BE2C (cell line): ENCODE measurements at regions not wholly inside any gene's neighbourhood (a gene's known extent, or its start where the extent isn't known, plus 50 kb on each side); places are given as distances from the start of the nearest gene placed in this dataset.
"Not testable (repeated sequence)": the region's sequence is repeated elsewhere in the genome, so short reads cannot be mapped to it uniquely, and the experiment has no call there.

Experiments
- DNase-seq: peaks from one replicate; pipeline ENCODE4 v3.0.0-alpha.2; 2020
- H3K27me3 ChIP-seq: fragments of 250-450 bp; sonication (Bioruptor Pico); 2 replicates; pipeline ENCODE4 v1.5.1; 2020; ENCODE audit warnings: mild to moderate bottlenecking
- H3K36me3 ChIP-seq: fragments of 250-450 bp; sonication (Bioruptor Pico); 2 replicates; pipeline ENCODE4 v1.5.1; 2020; ENCODE audit warnings: mild to moderate bottlenecking
- H3K4me1 ChIP-seq: fragments of 250-450 bp; sonication (Bioruptor Pico); 2 replicates; pipeline ENCODE4 v1.5.1; 2020
- H3K4me3 ChIP-seq: 2 replicates; pipeline ENCODE4 v1.5.1; 2011; ENCODE audit warnings: low read depth, low read length
- H3K9me3 ChIP-seq: fragments of 250-450 bp; sonication (Bioruptor Pico); 2 replicates; pipeline ENCODE4 v1.5.1; 2020
- TF ChIP-seq, protein P1 (sequence below): IDR thresholded peaks from 2 replicates; pipeline ENCODE4 v1.5.1; 2012; ENCODE audit warnings: mild to moderate bottlenecking, low read depth, low read length

DNA sequence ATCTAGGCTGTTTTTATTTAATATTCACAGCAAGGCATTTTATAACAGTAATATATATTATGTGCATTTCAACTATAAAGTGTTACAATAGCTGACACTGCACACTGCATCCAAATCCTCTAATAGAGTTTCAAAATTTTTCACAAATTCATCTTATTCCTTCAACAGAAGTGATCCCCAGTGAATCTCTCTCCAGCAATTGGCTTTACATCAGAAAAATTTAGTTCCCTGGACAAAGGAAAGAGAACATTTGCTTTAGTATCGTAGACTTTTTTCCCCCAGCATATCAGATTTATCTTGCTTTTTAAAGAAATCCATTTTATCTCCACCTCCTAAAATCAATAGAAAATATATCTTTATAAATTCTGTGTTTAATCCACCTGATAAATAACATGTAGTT, 868.6 kb downstream of the TBL1XR1 start:
- no peaks in the 10 kb centered on the region for H3K4me1 ChIP-seq
- no peak overlapping the region for H3K4me3 ChIP-seq
- H3K27me3 ChIP-seq = no peaks in the 10 kb centered on the region
- H3K9me3 ChIP-seq = no peaks in the 10 kb centered on the region
- DNase-seq = no peak
- H3K36me3 ChIP-seq = no peaks in the 10 kb centered on the region
- TF ChIP-seq, protein P1, sequence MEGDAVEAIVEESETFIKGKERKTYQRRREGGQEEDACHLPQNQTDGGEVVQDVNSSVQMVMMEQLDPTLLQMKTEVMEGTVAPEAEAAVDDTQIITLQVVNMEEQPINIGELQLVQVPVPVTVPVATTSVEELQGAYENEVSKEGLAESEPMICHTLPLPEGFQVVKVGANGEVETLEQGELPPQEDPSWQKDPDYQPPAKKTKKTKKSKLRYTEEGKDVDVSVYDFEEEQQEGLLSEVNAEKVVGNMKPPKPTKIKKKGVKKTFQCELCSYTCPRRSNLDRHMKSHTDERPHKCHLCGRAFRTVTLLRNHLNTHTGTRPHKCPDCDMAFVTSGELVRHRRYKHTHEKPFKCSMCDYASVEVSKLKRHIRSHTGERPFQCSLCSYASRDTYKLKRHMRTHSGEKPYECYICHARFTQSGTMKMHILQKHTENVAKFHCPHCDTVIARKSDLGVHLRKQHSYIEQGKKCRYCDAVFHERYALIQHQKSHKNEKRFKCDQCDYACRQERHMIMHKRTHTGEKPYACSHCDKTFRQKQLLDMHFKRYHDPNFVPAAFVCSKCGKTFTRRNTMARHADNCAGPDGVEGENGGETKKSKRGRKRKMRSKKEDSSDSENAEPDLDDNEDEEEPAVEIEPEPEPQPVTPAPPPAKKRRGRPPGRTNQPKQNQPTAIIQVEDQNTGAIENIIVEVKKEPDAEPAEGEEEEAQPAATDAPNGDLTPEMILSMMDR = no peak

DNA sequence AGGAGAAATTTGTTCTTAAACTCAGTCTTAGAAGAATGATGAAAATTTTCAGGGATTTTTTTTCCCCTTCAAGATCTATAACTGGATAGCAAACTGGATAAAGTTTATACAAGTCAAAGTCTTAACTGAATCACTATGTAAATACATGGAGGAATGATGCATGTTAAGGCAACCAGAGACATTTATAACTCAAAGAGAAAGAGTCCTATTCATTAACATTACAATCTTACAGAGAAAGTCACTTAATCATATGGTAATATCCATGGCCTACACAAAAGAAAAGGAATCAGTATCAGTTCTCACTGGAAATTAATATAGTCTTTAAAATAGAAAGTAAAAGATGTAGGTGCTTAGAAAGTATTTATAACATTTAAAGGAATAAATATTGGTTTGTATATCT, 869.1 kb downstream of the TBL1XR1 start:
- Histone ChIP-seq H3K9me3 (no peaks in the 10 kb centered on the region), H3K4me1 (no peaks in the 10 kb centered on the region), H3K36me3 (no peaks in the 10 kb centered on the region), H3K4me3 (no peak overlapping the region), H3K27me3 (no peaks in the 10 kb centered on the region)
- TF ChIP-seq, protein P1 = no peak
- no peak for DNase-seq

DNA sequence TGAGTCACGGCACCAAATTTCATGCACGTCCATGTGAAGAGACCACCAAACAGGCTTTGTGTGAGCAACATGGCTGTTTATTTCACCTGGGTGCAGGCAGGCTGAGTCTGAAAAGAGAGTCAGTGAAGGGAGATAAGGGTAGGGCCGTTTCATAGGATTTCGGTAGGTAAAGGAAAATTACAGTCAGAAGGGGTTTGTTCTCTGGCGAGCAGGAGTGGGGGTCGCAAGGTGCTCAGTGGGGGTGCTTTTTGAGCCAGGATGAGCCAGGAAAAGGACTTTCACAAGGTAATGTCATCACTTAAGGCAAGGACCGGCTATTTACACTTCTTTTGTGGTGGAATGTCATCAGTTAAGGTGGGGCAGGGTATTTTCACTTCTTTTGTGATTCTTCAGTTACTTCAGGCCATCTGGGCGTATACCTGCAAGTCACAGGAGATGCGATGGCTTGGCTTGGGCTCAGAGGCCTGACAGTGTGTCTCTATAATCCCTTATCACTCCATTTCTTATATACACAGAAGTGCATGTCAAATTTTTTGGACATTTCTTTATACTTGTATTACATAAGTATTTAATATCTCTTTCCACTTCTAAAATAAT, 870.3 kb downstream of the TBL1XR1 start:
- not testable (repeated sequence) for H3K36me3 ChIP-seq, DNase-seq, H3K4me3 ChIP-seq, H3K9me3 ChIP-seq, H3K4me1 ChIP-seq, H3K27me3 ChIP-seq

DNA sequence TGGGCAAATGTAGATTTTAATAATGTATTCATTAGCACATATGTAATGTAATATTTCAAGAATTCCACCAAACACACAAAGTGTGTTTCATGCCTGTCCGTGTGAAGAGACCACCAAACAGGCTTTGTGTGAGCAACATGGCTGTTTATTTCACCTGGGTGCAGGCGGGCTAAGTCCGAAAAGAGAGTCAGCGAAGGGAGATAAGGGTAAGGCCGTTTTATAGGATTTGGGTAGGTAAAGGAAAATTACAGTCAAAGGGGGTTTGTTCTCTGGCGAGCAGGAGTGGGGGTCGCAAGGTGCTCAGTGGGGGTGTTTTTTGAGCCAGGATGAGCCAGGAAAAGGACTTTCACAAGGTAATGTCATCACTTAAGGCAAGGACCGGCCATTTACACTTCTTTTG, 875.8 kb downstream of the TBL1XR1 start:
- not testable (repeated sequence) for H3K4me1 ChIP-seq, H3K36me3 ChIP-seq, H3K27me3 ChIP-seq, H3K9me3 ChIP-seq, H3K4me3 ChIP-seq, DNase-seq

DNA sequence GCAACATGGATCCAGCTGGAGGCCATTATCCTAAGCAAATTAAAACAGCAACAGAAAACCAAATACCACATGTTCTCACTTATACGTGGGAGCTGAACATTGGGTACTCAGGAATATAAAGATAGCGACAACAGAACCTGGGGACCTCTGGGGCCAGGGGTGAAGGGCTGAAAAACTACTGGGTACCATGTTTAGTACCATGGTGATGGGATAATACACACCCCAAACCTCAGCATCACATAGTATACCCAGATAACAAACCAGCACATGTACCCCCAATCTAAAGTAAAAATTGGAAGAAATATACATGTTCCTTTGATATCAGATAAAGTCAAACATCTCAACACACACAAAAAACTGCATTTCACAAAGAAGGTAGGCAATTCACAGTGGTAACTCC, 876.2 kb downstream of the TBL1XR1 start:
- Histone ChIP-seq H3K4me3 (no peak overlapping the region), H3K27me3 (no peaks in the 10 kb centered on the region), H3K4me1 (no peaks in the 10 kb centered on the region), H3K9me3 (no peaks in the 10 kb centered on the region), H3K36me3 (no peaks in the 10 kb centered on the region)
- TF ChIP-seq, protein P1 = no peak
- no peak for DNase-seq

DNA sequence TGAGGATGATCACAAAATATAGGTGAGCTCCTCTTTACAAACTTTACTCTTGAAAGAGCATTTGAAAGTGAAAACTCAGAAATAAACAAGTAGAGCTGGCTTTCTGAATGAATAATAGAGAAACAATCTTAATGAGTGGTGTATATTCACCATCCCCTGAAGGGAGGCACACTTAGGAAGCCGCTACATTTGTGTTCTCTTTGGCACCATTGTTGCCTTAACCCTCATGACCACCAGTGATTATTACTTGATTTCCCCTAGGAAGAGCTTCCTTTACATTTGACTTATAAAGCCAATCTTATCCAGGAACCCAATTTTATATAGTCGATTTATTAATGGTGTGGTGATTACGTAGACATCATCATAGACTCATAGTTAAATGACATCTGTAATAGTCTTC, 883.9 kb downstream of the TBL1XR1 start:
- Histone ChIP-seq H3K36me3 (no peaks in the 10 kb centered on the region), H3K4me3 (no peak overlapping the region), H3K9me3 (no peaks in the 10 kb centered on the region), H3K4me1 (no peaks in the 10 kb centered on the region; the same call in 1 of the 2 replicates), H3K27me3 (no peaks in the 10 kb centered on the region)
- TF ChIP-seq, protein P1 = no peak
- DNase-seq = no peak

DNA sequence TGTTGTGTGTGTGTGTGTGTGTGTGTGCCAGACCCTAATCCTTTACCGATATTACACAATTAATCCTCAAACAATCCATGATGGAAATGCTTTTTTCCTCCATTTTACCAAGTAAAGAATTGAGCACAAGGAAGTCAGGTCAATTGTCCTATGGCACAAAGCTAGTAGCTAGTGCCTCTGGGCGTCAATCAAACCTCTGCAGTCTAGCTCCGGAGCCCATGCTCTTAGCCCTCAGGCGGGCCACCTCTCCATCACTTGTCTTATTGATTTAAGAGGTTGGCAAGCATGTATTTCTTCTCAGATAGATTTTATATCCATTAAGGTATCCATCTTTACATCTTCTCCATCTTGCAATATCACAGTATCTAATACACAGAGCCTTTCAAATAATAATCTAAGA, 886.6 kb downstream of the TBL1XR1 start:
- DNase-seq = no peak
- no peaks in the 10 kb centered on the region; the same call in 1 of the 2 replicates for H3K4me1 ChIP-seq
- TF ChIP-seq, protein P1 = no peak
- H3K9me3 ChIP-seq = no peaks in the 10 kb centered on the region
- H3K36me3 ChIP-seq = no peaks in the 10 kb centered on the region
- H3K4me3 ChIP-seq = no peak overlapping the region
- no peaks in the 10 kb centered on the region for H3K27me3 ChIP-seq
